HG02571 (cell line): ENCODE measurements at regions not wholly inside any gene's neighbourhood (a gene's known extent, or its start where the extent isn't known, plus 50 kb on each side); places are given as distances from the start of the nearest gene placed in this dataset.
A peak's percentile ranks its signal among the peaks of the same experiment; 100 is the strongest.

Experiments
- ATAC-seq: cut with Tn5 transposase; IDR thresholded peaks from one replicate; pipeline ENCODE4 v1.9.1; 2021; ENCODE audit warnings: mild to moderate bottlenecking, moderate library complexity; ENCODE audit not compliant: unreplicated experiment

DNA sequence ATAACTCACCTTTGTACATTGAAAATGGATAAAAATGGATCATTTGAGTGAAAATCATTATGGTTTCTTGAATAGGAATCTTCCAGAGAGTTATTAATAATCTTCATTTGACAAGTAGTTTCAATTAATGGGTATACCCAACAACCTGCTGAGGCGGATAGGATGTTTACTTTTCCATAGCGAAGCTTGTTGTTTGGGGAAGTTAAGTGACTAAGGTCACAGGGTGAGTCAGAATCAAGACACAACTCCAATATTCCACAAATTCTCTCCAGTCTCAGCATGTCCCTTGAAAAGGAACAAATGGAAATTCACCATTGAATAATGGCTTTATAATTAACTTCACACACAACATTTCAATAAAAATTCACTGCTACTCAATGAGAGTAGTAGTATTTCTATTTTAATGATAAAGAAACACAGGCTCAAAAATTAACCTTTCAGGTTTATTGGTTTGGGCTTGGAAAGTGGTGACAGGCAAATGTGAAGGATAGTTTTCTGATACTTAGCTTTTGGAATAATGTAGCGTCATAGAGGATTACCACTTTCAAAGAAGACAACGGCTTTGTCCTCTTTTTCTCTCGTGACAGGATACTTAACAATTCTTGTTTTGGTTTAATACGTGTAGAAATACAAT lies 211.3 kb downstream of the GPD2 start:
- ATAC-seq = no peak

DNA sequence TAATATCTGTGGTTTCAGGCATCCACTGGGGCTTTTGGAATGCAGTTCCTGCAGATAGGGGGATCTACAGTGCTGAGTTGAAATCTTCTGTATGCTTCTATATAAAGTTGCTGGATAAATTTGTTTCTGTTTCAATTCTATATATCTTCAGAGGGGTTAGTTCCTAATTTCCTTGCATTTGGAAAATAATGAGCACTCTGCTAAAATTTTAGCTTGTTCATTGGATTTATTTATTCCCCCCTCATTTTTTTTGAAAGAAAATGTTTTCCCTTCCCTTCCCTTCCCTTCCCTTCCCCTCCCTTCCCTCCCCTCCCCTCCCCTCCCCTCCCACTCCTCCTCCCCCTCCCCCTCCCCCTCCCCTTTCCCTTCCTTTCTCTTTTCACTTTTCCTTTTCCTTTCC lies 212.3 kb downstream of the GPD2 start:
- ATAC-seq = no peak

DNA sequence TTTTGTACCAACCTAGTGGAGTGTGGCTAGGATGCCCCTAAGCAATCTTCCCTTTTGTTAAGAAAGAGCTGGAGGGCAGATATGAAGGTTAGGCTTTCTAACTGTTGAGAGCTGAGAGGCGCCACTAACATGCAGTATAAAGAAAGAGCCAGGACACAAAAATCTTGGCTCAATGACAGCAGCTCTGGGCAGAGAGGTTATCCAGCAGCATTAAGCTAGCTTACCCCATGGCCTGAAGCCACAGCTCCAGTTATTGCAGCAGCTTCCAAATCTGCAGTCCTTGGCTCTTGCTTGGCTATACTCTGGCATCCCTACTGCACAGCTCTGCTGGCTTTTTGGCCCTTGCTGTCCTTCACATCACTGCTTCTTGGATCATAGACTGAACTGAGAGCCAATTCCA lies 213.4 kb downstream of the GPD2 start:
- ATAC-seq = no peak

DNA sequence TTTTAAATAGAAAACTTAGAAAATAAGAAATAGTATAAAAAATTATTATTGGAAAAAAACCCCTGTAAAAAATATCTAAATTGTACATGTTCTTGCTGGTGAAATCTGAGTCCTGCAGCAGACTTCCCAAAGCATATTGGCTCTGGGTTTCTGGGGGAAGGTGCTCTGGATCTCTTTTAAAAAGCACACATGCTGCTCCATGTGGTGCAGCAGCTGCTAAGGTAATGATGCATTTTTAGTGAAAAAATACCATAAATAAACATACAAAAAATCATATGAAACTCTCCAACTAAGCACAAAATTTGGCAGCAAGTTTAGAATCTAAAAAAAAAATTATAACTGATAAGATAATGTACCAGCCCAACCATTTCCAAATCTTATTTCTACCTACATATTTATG lies 216.5 kb downstream of the GPD2 start:
- ATAC-seq = no peak

DNA sequence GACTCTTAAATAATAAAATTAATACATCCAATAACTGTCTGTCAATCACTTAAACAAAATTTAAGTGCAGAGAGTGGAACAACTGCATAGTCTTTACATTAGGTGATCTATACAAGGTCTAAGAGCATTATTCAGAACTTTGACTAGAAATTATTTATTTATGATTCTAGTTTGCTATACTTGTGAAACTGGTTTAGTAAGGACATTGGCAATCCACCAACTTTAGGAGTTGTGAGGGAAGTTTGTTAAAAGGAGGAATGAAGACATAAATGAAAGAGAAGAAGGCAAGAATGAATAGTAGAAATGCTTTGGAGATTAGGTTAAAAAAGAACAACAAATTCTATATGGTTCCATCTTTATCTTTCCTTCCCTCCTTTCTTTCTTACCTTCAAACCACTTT lies 217.5 kb downstream of the GPD2 start:
- no peak for ATAC-seq

DNA sequence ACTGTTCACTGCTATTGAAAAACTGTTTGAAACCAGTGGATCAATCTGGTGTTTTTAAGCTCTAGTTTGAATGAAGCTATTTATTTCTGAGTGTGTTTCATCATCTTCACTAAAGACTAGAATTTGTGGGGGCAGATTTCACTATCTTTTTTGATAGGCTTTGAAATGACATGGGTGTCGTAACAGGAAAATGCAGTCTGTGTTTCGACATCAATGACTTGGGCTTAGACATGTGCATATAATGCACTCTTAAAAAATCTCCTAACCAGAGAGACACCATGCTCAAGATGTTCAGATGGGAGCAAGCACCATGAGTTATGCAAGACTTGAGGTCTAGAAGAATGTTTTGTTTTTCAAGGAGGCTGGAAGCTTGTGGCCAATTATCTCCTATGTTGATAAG lies 221.6 kb downstream of the GPD2 start:
- ATAC-seq = no peak

DNA sequence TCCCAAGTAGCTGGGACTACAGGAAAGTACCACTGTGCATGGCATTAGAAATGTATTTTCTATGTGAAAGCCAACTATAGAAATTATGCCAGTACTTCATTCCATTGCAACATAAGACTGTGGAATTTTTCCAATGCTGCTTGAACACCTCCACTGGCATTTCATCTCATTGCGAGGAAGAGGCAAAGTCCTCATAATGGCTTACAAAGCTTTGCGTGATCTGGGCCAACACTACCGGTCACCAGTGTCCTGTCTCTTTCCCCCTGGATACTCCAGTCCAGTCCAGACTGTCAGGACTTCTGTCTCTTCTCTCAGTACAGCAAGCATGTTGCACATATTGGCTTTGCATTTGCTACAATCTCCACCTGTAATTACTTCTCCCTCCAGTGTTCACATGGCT lies 223.5 kb downstream of the GPD2 start:
- ATAC-seq = no peak

DNA sequence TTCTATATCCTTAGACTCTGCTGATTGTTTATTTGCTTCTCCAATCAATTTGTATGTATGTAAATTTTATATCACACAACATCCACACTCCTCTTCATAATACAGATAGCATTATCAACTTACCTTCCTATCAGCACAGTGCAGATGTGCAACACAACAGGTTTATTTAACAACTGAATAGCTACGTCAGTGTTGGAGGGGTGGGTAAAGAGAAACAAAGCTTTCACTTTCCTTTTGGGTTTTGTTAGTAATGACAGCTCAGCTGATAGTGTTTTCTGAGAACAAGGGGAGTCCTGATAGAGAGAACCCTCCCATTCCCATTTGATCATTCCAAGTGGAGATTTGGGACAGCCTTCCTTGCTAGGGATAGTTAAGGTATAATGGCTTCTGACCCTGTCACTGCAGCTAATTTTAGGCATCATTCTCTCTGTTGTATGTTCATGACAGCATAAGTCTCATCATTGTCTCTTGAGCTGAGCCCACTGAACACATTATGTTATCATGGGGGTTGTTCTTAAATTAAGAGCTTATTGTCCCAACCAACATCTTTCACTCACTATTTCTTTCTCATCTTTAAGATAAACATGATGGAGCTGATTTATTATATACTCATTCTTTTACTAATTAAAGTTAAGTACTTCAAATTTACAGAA lies 227.7 kb downstream of the GPD2 start:
- ATAC-seq = peak; percentile 86

DNA sequence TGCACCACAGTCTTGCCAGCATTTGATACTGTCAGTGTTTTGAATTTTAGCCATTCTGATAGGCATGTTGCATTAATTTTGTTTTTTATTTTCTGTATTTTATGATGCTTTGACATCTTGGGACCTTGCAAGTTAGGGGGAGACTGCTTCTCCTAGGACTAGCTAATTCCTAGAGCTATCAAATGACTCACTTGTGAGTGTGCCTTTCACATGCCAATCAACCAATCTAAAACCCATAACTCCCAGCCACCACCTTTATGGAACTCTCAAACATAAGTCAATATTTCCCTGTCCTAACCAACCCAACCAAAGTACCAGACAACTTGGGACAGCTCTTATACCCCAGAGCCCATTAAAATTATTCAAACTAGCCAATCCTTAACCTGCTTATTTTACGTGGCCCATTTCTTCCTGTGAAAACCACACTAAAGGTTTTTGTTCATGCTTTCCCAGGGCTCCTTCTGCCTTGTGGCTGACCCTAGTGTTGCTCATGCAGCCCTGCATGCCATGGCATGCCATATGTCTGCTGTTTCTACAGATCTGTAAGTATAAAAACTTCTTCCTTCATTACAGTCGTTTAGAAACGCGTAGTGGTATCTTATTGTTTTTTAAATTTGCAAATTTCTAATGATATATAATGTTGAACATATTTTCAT lies 230.1 kb downstream of the GPD2 start:
- no peak for ATAC-seq

DNA sequence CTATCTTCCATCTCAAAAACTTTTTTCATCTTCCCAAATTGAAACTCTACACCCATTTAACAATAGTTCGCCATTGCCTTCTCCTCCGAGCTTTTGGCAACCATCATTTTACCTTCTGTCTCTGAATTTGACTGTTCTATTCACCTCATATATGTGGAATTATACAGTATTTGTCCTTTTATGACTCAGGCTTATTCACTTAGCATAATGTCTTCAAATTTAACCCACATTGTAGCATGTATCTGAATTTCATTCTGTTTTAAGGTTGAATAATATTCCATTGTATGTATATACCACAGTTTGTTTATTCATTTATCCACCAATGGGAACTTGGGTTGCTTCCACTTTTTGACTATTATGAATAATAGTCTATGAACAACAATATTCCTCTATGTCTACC lies 233.9 kb downstream of the GPD2 start:
- ATAC-seq = no peak

DNA sequence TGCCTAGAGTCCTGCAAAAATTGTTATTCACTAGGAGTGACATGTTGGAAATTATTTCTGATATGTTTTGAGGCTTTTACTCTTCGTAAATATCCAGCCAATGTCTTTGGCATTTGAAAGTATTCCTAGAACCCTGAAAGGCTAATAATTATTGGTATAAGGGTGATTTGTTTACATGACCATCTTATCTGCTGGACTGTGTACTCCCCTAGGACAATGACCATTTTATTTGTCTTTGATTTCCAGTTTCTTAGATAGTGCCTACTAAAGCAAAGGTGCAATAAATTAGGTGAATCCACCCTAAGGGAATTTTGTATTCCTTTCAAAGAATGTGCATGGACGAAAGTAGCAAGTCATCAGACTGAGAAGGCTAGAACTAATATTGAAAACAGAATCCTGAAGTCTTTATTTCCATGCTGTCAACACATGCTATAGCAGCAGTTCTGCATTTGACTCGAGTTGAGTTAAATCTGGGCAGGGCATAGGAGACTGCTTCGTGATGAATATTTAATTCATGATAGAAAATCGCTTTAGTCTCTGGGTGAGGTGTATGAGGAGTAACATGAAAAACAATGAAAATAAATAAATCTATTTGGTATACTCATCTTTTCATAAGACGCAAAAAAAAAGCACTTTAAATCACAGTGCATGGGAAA lies 235.7 kb downstream of the GPD2 start:
- no peak for ATAC-seq

DNA sequence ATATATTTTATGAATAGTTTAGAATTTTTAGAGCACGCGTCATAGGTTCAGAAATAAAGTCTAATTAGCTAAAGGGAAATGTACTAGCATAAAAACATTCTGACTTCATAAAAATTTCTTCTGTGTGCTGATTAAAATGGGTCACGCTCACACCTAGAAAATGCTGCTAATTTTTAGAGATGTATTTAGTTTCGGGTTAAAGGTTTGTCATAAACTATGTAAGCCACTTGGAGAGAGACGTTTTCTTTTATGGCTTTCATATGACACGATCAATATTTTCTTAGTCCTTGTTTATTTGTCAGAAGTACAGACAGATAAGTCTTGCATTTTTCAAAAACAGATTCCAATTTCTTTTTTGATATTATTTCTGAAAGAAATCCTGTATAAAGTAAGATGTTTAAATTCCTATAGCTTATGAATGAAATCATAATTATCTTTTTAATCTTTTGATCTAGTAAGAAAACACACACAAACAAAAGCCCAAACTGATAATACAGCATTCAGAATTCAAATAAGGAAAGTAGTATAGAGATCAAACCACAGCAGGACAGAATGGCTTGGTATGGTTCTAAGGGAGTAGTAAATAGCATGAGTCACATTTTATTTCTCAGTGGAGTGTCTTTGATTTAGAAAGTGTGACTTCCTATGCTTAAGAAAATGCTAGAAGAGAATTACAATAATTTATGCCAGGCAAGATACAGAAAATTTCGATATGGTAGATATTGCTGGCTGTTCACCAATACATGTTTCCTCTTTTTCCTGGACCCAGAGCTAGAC lies 236.6 kb downstream of the GPD2 start:
- ATAC-seq = no peak

DNA sequence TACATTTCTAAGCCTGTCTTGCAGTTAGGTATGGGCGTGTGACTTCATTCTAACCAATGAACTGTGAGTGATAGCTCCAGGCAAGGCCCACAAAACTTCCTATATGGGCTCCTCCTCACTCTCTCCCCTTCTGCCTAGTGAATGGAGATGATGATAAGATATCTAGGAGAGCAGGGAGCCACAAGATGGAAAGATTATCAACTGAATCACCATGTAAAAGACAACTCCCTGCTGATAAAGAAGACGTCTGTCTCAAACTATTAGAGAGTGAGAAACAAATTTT lies 237.1 kb downstream of the GPD2 start:
- no peak for ATAC-seq

DNA sequence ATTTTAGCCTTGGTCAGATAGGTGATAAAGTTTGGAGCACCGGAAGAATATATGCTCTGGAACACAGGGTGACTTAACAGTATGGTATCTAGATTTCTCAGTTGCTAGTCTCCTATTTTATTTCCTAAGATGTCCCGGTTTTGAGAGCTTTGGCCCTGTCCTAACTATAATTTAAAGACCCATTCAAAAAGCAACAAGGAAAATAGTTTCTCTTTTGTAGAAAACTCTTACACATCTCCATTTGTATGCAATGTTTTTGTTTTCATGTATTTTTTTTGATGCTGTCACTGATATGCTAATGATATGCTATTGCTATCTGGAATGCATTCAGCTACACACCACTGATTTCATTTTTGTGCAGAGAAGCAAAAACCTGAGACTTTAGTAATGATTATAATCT lies 237.8 kb downstream of the GPD2 start:
- ATAC-seq = no peak

DNA sequence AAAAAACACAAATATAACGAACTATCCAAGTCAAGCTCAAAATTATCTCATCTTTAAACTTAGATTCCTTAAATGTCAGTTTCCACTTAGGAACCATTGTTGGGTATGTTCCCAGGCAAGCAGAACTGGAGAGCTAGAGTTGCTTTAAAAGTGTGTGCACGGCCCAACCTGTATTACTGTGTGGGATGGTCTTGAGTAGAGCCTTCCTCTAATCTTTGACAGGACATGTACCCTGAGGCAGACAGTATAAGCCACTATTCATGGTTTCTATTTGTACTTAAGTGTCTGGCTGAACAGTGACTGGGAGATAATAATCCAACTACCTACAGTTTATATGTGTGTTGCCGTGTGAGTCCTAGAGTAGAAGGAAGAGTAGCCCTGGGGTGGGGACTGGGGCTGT lies 239.7 kb downstream of the GPD2 start:
- ATAC-seq = no peak

DNA sequence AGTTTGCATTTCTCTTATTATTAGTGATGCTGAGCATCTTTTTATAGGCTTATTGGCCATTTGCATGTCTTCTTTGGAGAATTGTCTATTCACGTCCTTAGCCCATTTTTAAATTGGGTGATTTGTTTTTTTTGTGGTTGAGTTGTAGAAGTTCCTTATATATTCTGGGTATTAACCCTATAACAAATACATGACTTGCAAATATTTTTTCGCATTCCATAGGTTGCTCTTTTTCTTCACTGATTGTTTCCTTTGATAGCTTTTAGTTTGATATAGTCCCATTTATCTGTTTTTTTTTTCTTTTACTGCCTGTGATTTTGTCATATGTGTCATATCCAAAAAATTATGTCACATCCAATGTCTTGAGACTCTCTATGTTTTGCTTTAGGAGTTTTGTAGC lies 243.6 kb downstream of the GPD2 start:
- ATAC-seq = no peak

DNA sequence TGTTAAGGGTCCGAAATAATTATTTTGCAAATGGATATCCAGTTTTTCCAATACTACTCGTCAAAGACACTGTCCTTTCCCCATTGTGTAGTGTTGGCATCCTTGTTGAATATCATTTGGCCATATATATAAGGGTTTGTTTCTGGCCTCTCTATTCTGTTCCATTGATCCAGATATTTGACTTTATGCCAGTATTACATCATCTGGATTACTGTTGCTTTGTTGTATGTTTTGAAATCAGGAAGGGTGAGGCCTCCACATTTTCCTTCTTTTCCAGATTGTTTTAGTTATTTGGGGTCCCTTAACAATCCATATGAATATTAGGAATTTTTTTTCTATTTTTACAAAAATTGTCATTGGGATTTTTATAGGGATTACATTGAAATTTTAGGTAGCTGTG lies 244.1 kb downstream of the GPD2 start:
- ATAC-seq = no peak

DNA sequence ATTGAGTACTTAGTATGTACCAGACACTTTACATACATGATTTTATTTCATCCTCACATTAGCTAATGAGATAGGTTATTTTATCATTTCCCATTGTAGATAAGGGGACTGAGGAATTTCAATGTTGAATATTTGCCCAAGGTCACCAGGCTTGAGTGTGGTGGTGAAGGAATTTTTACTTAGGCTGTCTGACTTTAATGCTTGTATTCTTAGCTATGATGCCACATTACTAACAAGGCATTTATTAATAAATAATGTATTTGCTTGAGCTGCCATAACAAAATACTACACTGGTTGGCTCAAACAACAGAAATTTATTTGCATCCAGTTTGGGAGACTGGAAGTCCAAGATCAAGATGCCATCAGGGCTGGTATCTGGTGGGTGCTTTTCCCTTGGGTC lies 250.9 kb downstream of the GPD2 start:
- ATAC-seq = no peak

DNA sequence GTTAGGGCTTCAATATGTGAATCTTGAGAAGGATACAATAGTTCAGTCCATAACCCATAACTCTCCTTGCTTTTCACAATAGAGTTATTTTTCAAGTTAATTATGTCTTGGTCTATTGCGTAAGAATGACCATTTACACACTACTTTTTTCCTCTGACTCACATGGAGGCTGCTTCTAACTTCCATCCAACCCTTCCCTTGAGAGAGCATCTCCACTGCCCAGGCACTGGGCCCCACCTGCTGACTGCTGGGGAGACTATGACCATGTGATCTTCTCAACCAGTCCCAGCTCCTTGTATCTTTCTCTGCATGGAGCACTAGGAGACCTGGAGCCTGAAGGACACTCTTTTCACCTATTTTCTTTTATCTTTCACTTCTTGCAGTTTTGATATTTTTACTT lies 251.5 kb downstream of the GPD2 start:
- ATAC-seq = no peak

DNA sequence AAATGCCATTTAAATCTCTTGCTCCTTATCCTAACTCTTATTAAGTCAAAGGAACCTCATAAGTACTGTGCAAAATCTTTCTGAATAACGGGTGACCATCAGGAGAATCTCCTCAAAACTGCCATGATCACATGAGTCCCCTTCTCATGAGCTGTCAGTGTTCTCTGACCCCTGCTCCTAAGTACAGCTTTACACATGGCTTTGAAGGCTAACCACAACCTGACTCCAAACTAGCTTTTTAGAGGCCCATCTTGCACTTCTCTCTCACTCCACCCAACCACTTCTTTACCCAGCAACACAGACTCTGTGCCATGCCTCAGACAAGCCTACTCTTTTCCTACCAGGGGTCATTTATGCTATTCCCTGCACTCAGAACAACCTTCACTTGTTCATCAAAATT lies 253.8 kb downstream of the GPD2 start:
- ATAC-seq = no peak

DNA sequence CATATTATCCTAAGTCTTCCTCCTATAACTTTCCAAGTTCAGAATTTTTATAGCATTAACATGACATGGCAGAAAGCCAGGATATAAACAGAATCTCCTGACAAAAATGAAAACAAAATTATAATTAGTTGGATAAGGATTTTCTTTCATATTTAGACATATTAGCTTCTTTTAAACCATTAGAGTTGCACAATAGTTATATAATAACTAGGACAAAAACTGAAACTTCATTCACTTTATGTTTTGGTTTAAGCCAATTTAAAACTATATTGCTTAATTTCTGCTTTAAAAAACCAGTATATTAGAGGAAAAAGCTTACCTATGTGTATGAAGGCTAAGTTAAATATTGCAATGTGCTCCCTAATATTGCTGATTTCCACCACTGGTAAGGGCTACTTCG lies 254.8 kb downstream of the GPD2 start:
- no peak for ATAC-seq

DNA sequence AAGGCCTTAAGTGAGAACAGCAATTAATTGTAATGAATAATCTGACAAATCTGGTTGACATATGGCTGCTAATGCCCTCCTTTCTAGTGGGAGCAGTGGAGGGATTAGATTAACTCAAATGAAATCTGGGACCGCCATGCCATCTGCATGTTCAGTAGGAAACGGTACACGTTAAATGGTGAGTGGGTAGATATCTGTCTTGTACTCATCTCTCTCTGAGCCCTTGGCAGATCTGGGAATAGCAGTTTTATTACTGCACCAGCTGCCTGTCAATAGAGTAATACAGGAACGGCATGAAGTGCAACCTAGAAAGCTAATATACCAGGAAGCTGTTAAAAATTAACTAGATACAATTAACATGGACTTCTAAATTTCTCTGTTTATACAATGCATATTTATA lies 258.8 kb downstream of the GPD2 start:
- ATAC-seq = no peak
